HCT116 (cell line): ENCODE measurements at regions not wholly inside any gene's neighbourhood (a gene's known extent, or its start where the extent isn't known, plus 50 kb on each side); places are given as distances from the start of the nearest gene placed in this dataset.

Experiments used
- ATAC-seq: fragments of 200-7000 bp; cut with Tn5 transposase; 2 replicates; pipeline ENCODE4 v1.9.1; 2020; ENCODE audit warnings: mild to moderate bottlenecking, moderate library complexity
- BruUV-seq: library from RNA; stranded (reverse); fragments of 400-500 nt; replicated peaks from 2 replicates; lab custom pipeline; 2021; lab: Mats Ljungman, UMichigan
- CTCF ChIA-PET: fragments of 300-600 bp; sonication (Branson Sonifier 250); formaldehyde crosslinking; loops from one replicate; lab custom pipeline; 2021; ENCODE audit warnings: antibody characterized with exemption; lab: Charles Lee
- POLR2A ChIA-PET: fragments of 300-600, 350-600 bp; sonication (Branson Sonifier 250); formaldehyde crosslinking; loops from one replicate; lab custom pipeline; 2021; ENCODE audit warnings: antibody characterized with exemption; lab: Charles Lee
- RAD21 ChIA-PET, 2 experiments: fragments of 300-600 bp; sonication (Branson Sonifier 250); formaldehyde crosslinking; loops; one replicate each; lab custom pipeline; 2023; ENCODE audit warnings: low total read pairs in 2 of 2; ENCODE audit not compliant: uncharacterized antibody in 2 of 2, unreplicated experiment in 2 of 2, low non-redundant PET in 1 of 2; lab: Charles Lee
- DNase-seq: peaks from one replicate; pipeline ENCODE4 v3.0.0-alpha.2; 2010; ENCODE audit warnings: low read depth, low spot score
- H2AFZ ChIP-seq: fragments of 200-600 bp; shearing (Covaris generic), sonication (generic); 2 replicates; pipeline ENCODE4 v1.6.1; 2017; ENCODE audit warnings: low read depth, mixed run types, mixed read lengths, antibody characterized with exemption, low read length; ENCODE audit not compliant: poor library complexity, severe bottlenecking
- H3K27ac ChIP-seq: 2 replicates; pipeline ENCODE4 v1.5.1; 2012; ENCODE audit warnings: low read depth, low read length
- H3K27me3 ChIP-seq: fragments of 200-600 bp; sonication (generic); 2 replicates; pipeline ENCODE4 v1.6.1; 2016; ENCODE audit warnings: mixed run types, low read length, mixed read lengths; ENCODE audit not compliant: insufficient read depth
- H3K36me3 ChIP-seq, 2 experiments: fragments of 200-500 bp in 1 of 2; fragments of 200-600 bp in 1 of 2; sonication (Bioruptor generic) in 1 of 2; sonication (generic) in 1 of 2; 2 replicates each; pipeline versions ENCODE4 v1.5.1 to v1.6.1; 2014 to 2016; ENCODE audit warnings: low read length in 2 of 2, inconsistent platforms in 1 of 2, mixed read lengths in 1 of 2, mixed run types in 1 of 2; ENCODE audit not compliant: insufficient read depth in 2 of 2, control insufficient read depth in 1 of 2
- H3K4me1 ChIP-seq, 2 experiments: fragments of 200-600 bp in 1 of 2; sonication (generic) in 1 of 2; 2 replicates each; pipeline versions ENCODE4 v1.5.1 to v1.6.1; 2012 to 2017; ENCODE audit warnings: low read length in 2 of 2, inconsistent platforms in 1 of 2, mild to moderate bottlenecking in 1 of 2, mixed read lengths in 1 of 2, mixed run types in 1 of 2, moderate library complexity in 1 of 2; ENCODE audit not compliant: insufficient read depth in 2 of 2, control insufficient read depth in 1 of 2
- H3K4me2 ChIP-seq: fragments of 200-600 bp; sonication (generic); 2 replicates; pipeline ENCODE4 v1.6.1; 2017; ENCODE audit warnings: mixed run types, low read length, mixed read lengths
- H3K4me3 ChIP-seq, 2 experiments: fragments of 200-600 bp in 1 of 2; sonication (generic) in 1 of 2; replicated peaks in 1 of 2; 2 replicates each; pipeline ENCODE4 v1.5.1; 2011 to 2016; ENCODE audit warnings: low read length in 2 of 2, control low read depth in 1 of 2, low read depth in 1 of 2, mild to moderate bottlenecking in 1 of 2, mixed read lengths in 1 of 2, mixed run types in 1 of 2
- H3K79me2 ChIP-seq: fragments of 200-600 bp; sonication (generic); 2 replicates; pipeline ENCODE4 v1.6.1; 2017; ENCODE audit warnings: mild to moderate bottlenecking, mixed run types, low read length, moderate library complexity, mixed read lengths; ENCODE audit not compliant: insufficient read depth
- H3K9ac ChIP-seq: fragments of 200-600 bp; sonication (generic); 2 replicates; pipeline ENCODE4 v1.6.1; 2016; ENCODE audit warnings: low read length, mixed read lengths
- H3K9me2 ChIP-seq: fragments of 200-600 bp; sonication (generic), shearing (Covaris generic); 2 replicates; pipeline ENCODE4 v1.6.1; 2017; ENCODE audit warnings: mixed run types, mild to moderate bottlenecking, moderate library complexity; ENCODE audit not compliant: insufficient read depth
- H3K9me3 ChIP-seq, 2 experiments: fragments of 200-500 bp in 1 of 2; fragments of 200-600 bp in 1 of 2; sonication (Bioruptor generic) in 1 of 2; sonication (generic) in 1 of 2; 2 replicates each; pipeline ENCODE4 v1.6.1; 2014 to 2017; ENCODE audit warnings: low read length in 2 of 2, mixed read lengths in 2 of 2, inconsistent platforms in 1 of 2, low read depth in 1 of 2, mild to moderate bottlenecking in 1 of 2, mixed run types in 1 of 2, moderate library complexity in 1 of 2; ENCODE audit not compliant: control insufficient read depth in 1 of 2, insufficient read depth in 1 of 2
- H4K20me1 ChIP-seq: fragments of 200-600 bp; sonication (generic), shearing (Covaris generic); 2 replicates; pipeline ENCODE4 v1.6.1; 2017; ENCODE audit warnings: mixed run types, mild to moderate bottlenecking, moderate library complexity; ENCODE audit not compliant: insufficient read depth
- CBX3 ChIP-seq: IDR thresholded peaks from 2 replicates; pipeline ENCODE4 v1.6.1; 2012; ENCODE audit warnings: low read depth
- CEBPB ChIP-seq: IDR thresholded peaks from 2 replicates; pipeline ENCODE4 v1.6.1; 2012; ENCODE audit warnings: low read depth
- EGR1 ChIP-seq: IDR thresholded peaks from 2 replicates; pipeline ENCODE4 v1.6.1; 2012; ENCODE audit warnings: low read depth
- ELF1 ChIP-seq: IDR thresholded peaks from 2 replicates; pipeline ENCODE4 v1.6.1; 2012; ENCODE audit warnings: low read depth, borderline replicate concordance
- JUND ChIP-seq: IDR thresholded peaks from 2 replicates; pipeline ENCODE4 v1.6.1; 2012
- POLR2A ChIP-seq: IDR thresholded peaks from 2 replicates; pipeline ENCODE4 v1.7.0; 2011; ENCODE audit warnings: borderline replicate concordance; ENCODE audit not compliant: insufficient read depth, insufficient read length; ENCODE audit errors: extremely low read depth
- SRF ChIP-seq: IDR thresholded peaks from 2 replicates; pipeline ENCODE4 v1.6.1; 2012; ENCODE audit warnings: low read depth
- TCF7L2 ChIP-seq: IDR thresholded peaks from 2 replicates; pipeline ENCODE4 v1.7.0; 2011; ENCODE audit warnings: borderline replicate concordance, inconsistent platforms; ENCODE audit not compliant: insufficient read depth, insufficient read length; ENCODE audit errors: extremely low read depth
- ZBTB33 ChIP-seq: IDR thresholded peaks from 2 replicates; pipeline ENCODE4 v1.6.1; 2011; ENCODE audit warnings: mild to moderate bottlenecking, low read length, moderate library complexity; ENCODE audit not compliant: insufficient replicate concordance; ENCODE audit errors: extremely low read depth
- ZFX ChIP-seq: fragments of 450-650 bp; IDR thresholded peaks from 2 replicates; pipeline ENCODE4 v1.6.1; 2017
- intact Hi-C: fragments of 100-400 bp; cut with micrococcal nuclease; formaldehyde crosslinking; loops from 2 replicates; pipeline ENCODE4 v1.10.0; 2022

GRCh38 chr13:99450416-99450815 lies 50.9 kb upstream of the TM9SF2 start:
- H3K9ac ChIP-seq, result no peak overlapping the region
- H3K4me2 ChIP-seq, result no peak overlapping the region
- TF ChIP-seq CEBPB (no peak), EGR1 (no peak), JUND (no peak), CBX3 (no peak), ZFX (no peak), SRF (no peak), ELF1 (no peak), ZBTB33 (no peak), TCF7L2 (no peak), POLR2A (no peak)
- ATAC-seq (no peak), DNase-seq (no peak)
- H3K9me2 ChIP-seq, result no peaks in the 10 kb centered on the region
- no peak overlapping the region for H2AFZ ChIP-seq
- ChIA-PET POLR2A (no interaction called here), CTCF (no interaction called here), RAD21 (no interaction called here)
- H4K20me1 ChIP-seq, result no peaks in the 10 kb centered on the region; the same call in 1 of the 2 replicates
- no peak overlapping the region for H3K4me3 ChIP-seq
- H3K4me1 ChIP-seq, result peaks cover 3 to 7% of the 10 kb centered on the region in 2 experiments; a peak in 2 of 4 replicates
- no peaks in the 10 kb centered on the region for H3K79me2 ChIP-seq
- intact Hi-C loops, result no loop called here
- no peak overlapping the region for H3K27ac ChIP-seq
- no peaks in the 10 kb centered on the region for H3K36me3 ChIP-seq
- H3K27me3 ChIP-seq, result no peaks in the 10 kb centered on the region
- no TSS peak for BruUV-seq
- H3K9me3 ChIP-seq, result no peaks in the 10 kb centered on the region
